ENCODE measurements at regions not wholly inside any gene's neighbourhood (a gene's known extent, or its start where the extent isn't known, plus 50 kb on each side); places are given as distances from the start of the nearest gene placed in this dataset.

DNA sequence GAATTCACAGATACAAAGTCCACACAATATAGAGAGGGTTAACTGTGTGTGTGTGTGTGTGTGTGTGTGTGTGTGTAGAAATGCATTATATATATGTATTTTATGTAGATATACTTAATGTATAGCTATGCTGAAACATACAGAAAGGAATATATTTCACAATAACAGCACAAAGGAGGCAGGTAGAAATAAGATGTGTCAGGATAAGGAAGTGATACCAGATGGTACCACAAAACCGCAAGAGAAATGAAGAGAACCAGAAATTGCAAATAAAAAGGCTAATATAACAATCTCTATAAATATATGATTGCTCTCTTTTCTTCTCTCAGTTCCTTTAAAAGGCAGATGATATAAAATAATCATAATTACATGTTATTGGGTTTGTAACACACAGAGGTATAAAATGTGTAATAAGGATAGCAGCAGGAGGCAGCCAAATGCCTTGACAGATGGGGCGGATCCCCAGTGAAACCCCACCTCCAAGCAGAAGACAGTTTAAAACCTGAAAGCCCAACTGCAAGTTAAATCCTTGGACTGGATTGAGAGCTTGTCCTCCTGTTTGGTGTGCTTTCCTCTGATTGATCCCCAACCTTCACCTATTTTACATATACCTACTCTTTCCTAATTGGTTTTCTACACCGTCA lies 365.4 kb upstream of the C16orf82 start:
- H3K27me3 ChIP-seq (ENCODE audit: insufficient read depth, low read depth, severe bottlenecking): peaks cover 23% of the 10 kb centered on the region
- DNase-seq: no peak
- TF ChIP-seq, protein P1, sequence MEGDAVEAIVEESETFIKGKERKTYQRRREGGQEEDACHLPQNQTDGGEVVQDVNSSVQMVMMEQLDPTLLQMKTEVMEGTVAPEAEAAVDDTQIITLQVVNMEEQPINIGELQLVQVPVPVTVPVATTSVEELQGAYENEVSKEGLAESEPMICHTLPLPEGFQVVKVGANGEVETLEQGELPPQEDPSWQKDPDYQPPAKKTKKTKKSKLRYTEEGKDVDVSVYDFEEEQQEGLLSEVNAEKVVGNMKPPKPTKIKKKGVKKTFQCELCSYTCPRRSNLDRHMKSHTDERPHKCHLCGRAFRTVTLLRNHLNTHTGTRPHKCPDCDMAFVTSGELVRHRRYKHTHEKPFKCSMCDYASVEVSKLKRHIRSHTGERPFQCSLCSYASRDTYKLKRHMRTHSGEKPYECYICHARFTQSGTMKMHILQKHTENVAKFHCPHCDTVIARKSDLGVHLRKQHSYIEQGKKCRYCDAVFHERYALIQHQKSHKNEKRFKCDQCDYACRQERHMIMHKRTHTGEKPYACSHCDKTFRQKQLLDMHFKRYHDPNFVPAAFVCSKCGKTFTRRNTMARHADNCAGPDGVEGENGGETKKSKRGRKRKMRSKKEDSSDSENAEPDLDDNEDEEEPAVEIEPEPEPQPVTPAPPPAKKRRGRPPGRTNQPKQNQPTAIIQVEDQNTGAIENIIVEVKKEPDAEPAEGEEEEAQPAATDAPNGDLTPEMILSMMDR (IDR thresholded peaks at IDR 0.05; ENCODE audit: low read depth, low read length): no peak
- H3K9me3 ChIP-seq (ENCODE audit: severe bottlenecking): peaks cover 5% of the 10 kb centered on the region
- H3K4me3 ChIP-seq (ENCODE audit: low read depth, low read length): no peak overlapping the region
- no peak overlapping the region for H3K27ac ChIP-seq
- no peaks in the 10 kb centered on the region for H3K36me3 ChIP-seq

DNA sequence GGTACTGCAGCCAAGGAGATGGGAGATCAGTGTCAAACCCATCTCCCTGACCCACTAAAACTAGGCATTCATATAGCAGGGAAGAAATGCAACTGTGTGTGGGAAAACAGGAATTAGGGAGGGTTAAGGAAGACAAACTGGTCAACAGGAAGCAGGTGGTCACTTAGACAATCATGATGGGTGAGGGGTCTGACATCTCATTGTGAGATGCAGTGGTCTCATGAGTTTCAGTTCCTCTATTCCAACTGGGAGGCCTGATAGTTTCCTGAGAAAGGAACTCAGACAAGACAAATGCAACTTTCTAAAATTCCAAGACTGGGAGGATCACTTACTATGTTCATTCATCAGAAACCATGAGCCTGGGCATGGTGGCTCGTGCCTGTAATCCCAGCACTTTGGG lies 361.4 kb upstream of the C16orf82 start:
- Histone ChIP-seq H3K27ac (no peak overlapping the region), H3K27me3 (ENCODE audit: insufficient read depth, low read depth, severe bottlenecking) (peaks cover 42% of the 10 kb centered on the region), H3K9me3 (ENCODE audit: severe bottlenecking) (peaks cover 1% of the 10 kb centered on the region), H3K4me3 (ENCODE audit: low read depth, low read length) (no peak overlapping the region), H3K36me3 (no peaks in the 10 kb centered on the region)
- TF ChIP-seq, protein P1 (IDR thresholded peaks at IDR 0.05; ENCODE audit: low read depth, low read length): no peak
- DNase-seq: no peak

DNA sequence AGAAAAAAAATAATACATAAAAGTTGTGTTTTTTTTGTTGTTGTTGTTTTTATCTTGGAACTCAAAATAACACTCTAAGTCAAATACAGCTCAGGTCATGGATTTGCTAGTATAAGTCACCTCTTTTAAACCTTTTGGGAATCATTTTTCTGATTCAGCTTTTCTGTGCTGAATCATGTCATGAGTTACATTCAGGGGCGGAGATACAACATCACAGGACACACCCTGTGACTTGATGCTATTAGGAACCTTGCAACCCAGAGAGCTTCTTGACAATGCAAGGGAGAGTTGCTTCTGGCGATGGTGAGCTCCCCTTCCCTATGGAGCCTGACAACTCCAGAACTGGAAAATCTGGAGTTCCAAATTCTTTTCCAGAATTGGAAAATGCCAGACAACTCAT lies 358.3 kb upstream of the C16orf82 start:
- TF ChIP-seq, protein P1 (IDR thresholded peaks at IDR 0.05; ENCODE audit: low read depth, low read length): no peak
- Histone ChIP-seq H3K36me3 (no peaks in the 10 kb centered on the region), H3K4me3 (ENCODE audit: low read depth, low read length) (no peak overlapping the region), H3K27me3 (ENCODE audit: insufficient read depth, low read depth, severe bottlenecking) (peaks cover 66% of the 10 kb centered on the region), H3K27ac (no peak overlapping the region), H3K9me3 (ENCODE audit: severe bottlenecking) (no peaks in the 10 kb centered on the region)
- no peak for DNase-seq

DNA sequence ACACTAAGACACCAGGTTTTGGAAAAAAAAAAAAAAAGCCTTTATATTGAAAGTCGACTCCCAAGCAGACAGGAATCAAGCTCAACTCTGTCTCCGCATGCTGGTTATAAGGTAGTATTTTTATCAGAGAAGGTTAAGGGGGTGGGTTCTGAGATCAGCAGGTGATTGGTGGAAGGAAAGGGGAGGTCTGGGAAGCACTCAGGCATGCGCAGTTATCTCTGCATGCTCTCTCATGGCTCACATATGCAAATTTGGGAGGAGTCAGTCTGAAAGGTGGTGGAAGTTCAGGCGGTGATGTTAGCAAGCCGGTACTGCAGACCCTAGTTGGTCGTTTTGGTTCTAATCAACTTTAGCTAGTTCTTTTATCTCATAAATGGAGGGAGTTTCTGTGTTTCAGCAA lies 357.6 kb upstream of the C16orf82 start:
- Histone ChIP-seq H3K27ac (no peak overlapping the region), H3K36me3 (no peaks in the 10 kb centered on the region), H3K9me3 (ENCODE audit: severe bottlenecking) (no peaks in the 10 kb centered on the region), H3K27me3 (ENCODE audit: insufficient read depth, low read depth, severe bottlenecking) (peaks cover 73% of the 10 kb centered on the region), H3K4me3 (ENCODE audit: low read depth, low read length) (no peak overlapping the region)
- TF ChIP-seq, protein P1 (IDR thresholded peaks at IDR 0.05; ENCODE audit: low read depth, low read length): no peak
- no peak for DNase-seq

DNA sequence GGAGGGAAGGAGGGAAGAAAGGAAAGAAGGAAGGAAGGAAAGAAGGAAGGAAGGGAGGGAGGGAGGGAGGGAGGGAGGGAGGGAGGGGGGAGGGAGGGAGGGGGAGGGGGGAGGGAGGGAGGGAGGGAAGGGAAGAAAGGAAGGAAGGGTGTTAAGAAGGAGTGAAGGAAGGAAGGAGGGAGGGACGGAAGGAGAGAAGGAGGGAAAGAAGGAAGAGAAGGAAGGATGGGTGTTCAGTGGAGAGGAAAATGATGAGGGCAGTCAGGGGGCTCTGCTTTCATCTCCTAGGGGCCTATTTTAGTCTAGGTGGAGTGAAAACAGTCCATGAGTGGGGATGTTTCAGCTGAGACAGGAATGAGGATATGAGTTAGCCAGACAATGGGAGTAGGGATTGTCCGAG lies 357.0 kb upstream of the C16orf82 start:
- no peak overlapping the region for H3K27ac ChIP-seq
- TF ChIP-seq, protein P1 (IDR thresholded peaks at IDR 0.05; ENCODE audit: low read depth, low read length): no peak
- no peaks in the 10 kb centered on the region for H3K9me3 ChIP-seq (ENCODE audit: severe bottlenecking)
- H3K27me3 ChIP-seq (ENCODE audit: insufficient read depth, low read depth, severe bottlenecking): peaks cover 74% of the 10 kb centered on the region
- no peaks in the 10 kb centered on the region for H3K36me3 ChIP-seq
- no peak for DNase-seq
- no peak overlapping the region for H3K4me3 ChIP-seq (ENCODE audit: low read depth, low read length)

DNA sequence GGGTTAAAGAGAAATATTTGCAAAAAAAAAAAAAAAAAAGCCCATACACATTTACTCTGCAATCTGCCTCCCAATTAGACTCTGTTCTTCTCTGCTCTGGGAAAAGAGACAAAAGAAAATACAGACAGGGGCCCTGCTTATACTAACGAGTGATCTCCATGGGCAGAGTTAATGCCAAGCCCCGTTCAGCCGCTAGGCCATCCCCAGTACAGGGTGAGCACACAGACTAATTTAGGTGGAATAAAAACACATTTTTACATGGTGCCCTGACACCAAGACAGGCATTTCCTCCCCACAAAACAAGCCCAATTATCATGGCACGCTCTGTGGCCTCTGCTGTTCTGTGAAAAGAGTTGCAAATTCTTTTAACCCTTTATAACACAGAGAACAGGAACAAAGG lies 356.3 kb upstream of the C16orf82 start:
- H3K27ac ChIP-seq: no peak overlapping the region
- no peak for DNase-seq

More for the DNA sequence above, 356.3 kb upstream of the C16orf82 start:
- Histone ChIP-seq H3K36me3 (no peaks in the 10 kb centered on the region), H3K27me3 (ENCODE audit: insufficient read depth, low read depth, severe bottlenecking) (peaks cover 74% of the 10 kb centered on the region), H3K9me3 (ENCODE audit: severe bottlenecking) (no peaks in the 10 kb centered on the region), H3K4me3 (ENCODE audit: low read depth, low read length) (no peak overlapping the region)
- TF ChIP-seq, protein P1 (IDR thresholded peaks at IDR 0.05; ENCODE audit: low read depth, low read length): no peak

All from WERI-Rb-1 (cell line).